Subcutaneous abdominal adipose tissue (tissue), 5 donors: ENCODE measurements at regions not wholly inside any gene's neighbourhood (a gene's known extent, or its start where the extent isn't known, plus 50 kb on each side); places are given as distances from the start of the nearest gene placed in this dataset.
"Not testable (repeated sequence)": the region's sequence is repeated elsewhere in the genome, so short reads cannot be mapped to it uniquely, and the experiment has no call there.

Source experiments
- H3K27ac ChIP-seq: one replicate; pipeline ENCODE4 v1.7.0; 2013; ENCODE audit warnings: low read depth, mild to moderate bottlenecking, inconsistent platforms, low read length, moderate library complexity
- H3K27me3 ChIP-seq, 5 donors: one replicate each; pipeline ENCODE4 v1.7.0; 2013; ENCODE audit warnings: low read length in 5 of 5, inconsistent platforms in 1 of 5; ENCODE audit not compliant: control insufficient read depth in 5 of 5, insufficient read depth in 4 of 5
- H3K36me3 ChIP-seq, 5 donors: one replicate each; pipeline ENCODE4 v1.7.0; 2013; ENCODE audit warnings: low read length in 5 of 5; ENCODE audit not compliant: control insufficient read depth in 5 of 5, insufficient read depth in 5 of 5
- H3K4me1 ChIP-seq, 5 donors: one replicate each; pipeline ENCODE4 v1.7.0; 2013; ENCODE audit warnings: low read length in 5 of 5, mild to moderate bottlenecking in 3 of 5, moderate library complexity in 1 of 5; ENCODE audit not compliant: control insufficient read depth in 5 of 5, insufficient read depth in 5 of 5
- H3K4me3 ChIP-seq, 5 donors: one replicate each; pipeline ENCODE4 v1.7.0; 2013; ENCODE audit warnings: low read length in 5 of 5, low read depth in 1 of 5
- H3K9ac ChIP-seq, 5 donors: one replicate each; pipeline ENCODE4 v1.7.0; 2013; ENCODE audit warnings: low read length in 5 of 5, mild to moderate bottlenecking in 4 of 5, moderate library complexity in 3 of 5
- H3K9me3 ChIP-seq, 5 donors: one replicate each; pipeline ENCODE4 v1.7.0; 2013; ENCODE audit warnings: low read length in 5 of 5; ENCODE audit not compliant: control insufficient read depth in 5 of 5
- donor health status: healthy.
- donor health status: healthy.
- donor health status: healthy.
- donor health status: healthy.
- donor health status: healthy.

GRCh38 chr2:8379128-8379527 is 302.7 kb upstream of the ID2 start:
- Histone ChIP-seq H3K27ac (no peak overlapping the region), H3K9me3 (no peaks in the 10 kb centered on the region), H3K4me1 (peaks cover 0 to 20% (median 16%) of the 10 kb centered on the region in 5 donors), H3K4me3 (no peak overlapping the region), H3K9ac (no peak overlapping the region), H3K27me3 (no peaks in the 10 kb centered on the region), H3K36me3 (no peaks in the 10 kb centered on the region)

GRCh38 chr2:8379549-8379948 is 302.3 kb upstream of the ID2 start:
- no peaks in the 10 kb centered on the region for H3K9me3 ChIP-seq
- H3K9ac ChIP-seq, result no peak overlapping the region
- H3K4me3 ChIP-seq, result no peak overlapping the region
- no peaks in the 10 kb centered on the region for H3K27me3 ChIP-seq
- no peaks in the 10 kb centered on the region for H3K36me3 ChIP-seq
- peaks cover 0 to 20% (median 16%) of the 10 kb centered on the region in 5 donors for H3K4me1 ChIP-seq
- peak overlapping the region; percentile 38 for H3K27ac ChIP-seq

GRCh38 chr2:8380026-8380425 is 301.8 kb upstream of the ID2 start:
- peaks cover 0 to 20% (median 16%) of the 10 kb centered on the region in 5 donors for H3K4me1 ChIP-seq
- H3K9me3 ChIP-seq, result no peaks in the 10 kb centered on the region
- H3K27me3 ChIP-seq, result no peaks in the 10 kb centered on the region
- H3K36me3 ChIP-seq, result no peaks in the 10 kb centered on the region
- H3K9ac ChIP-seq, result peak overlapping the region in 1 of 5 donors; percentile 16
- peak overlapping the region; percentile 38 for H3K27ac ChIP-seq
- no peak overlapping the region for H3K4me3 ChIP-seq

GRCh38 chr2:8380566-8380965 is 301.3 kb upstream of the ID2 start:
- peak overlapping the region in 1 of 5 donors; percentile 16 for H3K9ac ChIP-seq
- peak overlapping the region; percentile 38 for H3K27ac ChIP-seq
- no peaks in the 10 kb centered on the region for H3K9me3 ChIP-seq
- H3K4me1 ChIP-seq, result peaks cover 0 to 20% (median 16%) of the 10 kb centered on the region in 5 donors
- H3K4me3 ChIP-seq, result no peak overlapping the region
- H3K27me3 ChIP-seq, result no peaks in the 10 kb centered on the region
- no peaks in the 10 kb centered on the region for H3K36me3 ChIP-seq

- H3K27me3 ChIP-seq, result no peaks in the 10 kb centered on the region
- no peak overlapping the region for H3K9ac ChIP-seq
- no peak overlapping the region for H3K4me3 ChIP-seq
- H3K4me1 ChIP-seq, result peaks cover 0 to 20% (median 16%) of the 10 kb centered on the region in 5 donors
- H3K36me3 ChIP-seq, result no peaks in the 10 kb centered on the region
- no peaks in the 10 kb centered on the region for H3K9me3 ChIP-seq
- no peak overlapping the region for H3K27ac ChIP-seq
Measured at GRCh38 chr2:8382485-8382884, 299.4 kb upstream of the ID2 start.

GRCh38 chr2:8386748-8387147 is 295.1 kb upstream of the ID2 start:
- H3K9me3 ChIP-seq, H3K4me3 ChIP-seq, H3K27ac ChIP-seq, H3K27me3 ChIP-seq, H3K9ac ChIP-seq, H3K4me1 ChIP-seq, H3K36me3 ChIP-seq: not testable (repeated sequence)

- Histone ChIP-seq H3K27ac (no peak overlapping the region), H3K27me3 (no peaks in the 10 kb centered on the region), H3K36me3 (no peaks in the 10 kb centered on the region), H3K9me3 (peaks cover 0 to 4% (median 3%) of the 10 kb centered on the region in 5 donors), H3K4me1 (peaks cover 0 to 9% (median 0%) of the 10 kb centered on the region in 5 donors), H3K4me3 (no peak overlapping the region), H3K9ac (no peak overlapping the region)
Measured at GRCh38 chr2:8388781-8389180, 293.1 kb upstream of the ID2 start.

- Histone ChIP-seq H3K27ac (no peak overlapping the region), H3K4me3 (no peak overlapping the region), H3K36me3 (no peaks in the 10 kb centered on the region), H3K9ac (no peak overlapping the region), H3K27me3 (no peaks in the 10 kb centered on the region), H3K4me1 (peaks cover 0 to 9% (median 0%) of the 10 kb centered on the region in 5 donors), H3K9me3 (peaks cover 0 to 4% (median 3%) of the 10 kb centered on the region in 5 donors)
Measured at GRCh38 chr2:8389431-8390108, 292.3 kb upstream of the ID2 start.

GRCh38 chr2:8391126-8391525 is 290.7 kb upstream of the ID2 start:
- H3K9ac ChIP-seq, result no peak overlapping the region
- H3K27ac ChIP-seq, result no peak overlapping the region
- no peaks in the 10 kb centered on the region for H3K36me3 ChIP-seq
- H3K4me1 ChIP-seq, result peaks cover 0 to 9% (median 0%) of the 10 kb centered on the region in 5 donors
- H3K4me3 ChIP-seq, result no peak overlapping the region
- no peaks in the 10 kb centered on the region for H3K27me3 ChIP-seq
- peaks cover 0 to 4% (median 3%) of the 10 kb centered on the region in 5 donors for H3K9me3 ChIP-seq

GRCh38 chr2:8391584-8391983 is 290.3 kb upstream of the ID2 start:
- Histone ChIP-seq H3K4me3 (no peak overlapping the region), H3K9ac (no peak overlapping the region), H3K4me1 (peaks cover 0 to 9% (median 0%) of the 10 kb centered on the region in 5 donors), H3K27me3 (no peaks in the 10 kb centered on the region), H3K27ac (no peak overlapping the region), H3K36me3 (no peaks in the 10 kb centered on the region), H3K9me3 (peaks cover 0 to 4% (median 3%) of the 10 kb centered on the region in 5 donors)
